ENCODE measurements at regions not wholly inside any gene's neighbourhood (a gene's known extent, or its start where the extent isn't known, plus 50 kb on each side); places are given as distances from the start of the nearest gene placed in this dataset.

DNA sequence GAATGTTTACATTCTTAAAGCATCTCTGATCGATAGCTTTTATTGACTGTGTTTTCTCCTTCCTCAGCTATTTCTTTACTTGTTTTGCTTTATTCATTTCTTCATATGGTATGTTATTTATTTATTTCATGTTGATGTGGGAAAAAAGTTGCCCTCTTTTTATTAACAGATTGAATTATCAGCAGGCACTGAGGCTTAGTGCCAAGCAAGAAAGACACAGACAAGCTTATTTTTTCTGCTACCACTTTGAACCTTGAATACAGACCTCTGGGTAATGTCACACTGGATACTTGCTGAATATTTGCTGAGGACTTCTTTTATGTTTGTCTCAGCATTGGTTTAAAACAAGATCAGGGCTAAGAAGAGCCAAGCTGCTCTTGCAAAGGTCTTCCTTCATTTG is 162.0 kb upstream of the CNTN6 start:
- ATAC-seq = no peak
- no peaks in the 10 kb centered on the region for H3K27me3 ChIP-seq
- H3K4me3 ChIP-seq = no peak overlapping the region
- no peak for DNase-seq
- H3K27ac ChIP-seq = no peak overlapping the region
- no peaks in the 10 kb centered on the region for H3K9me3 ChIP-seq
- WGBS (ENCODE audit: insufficient coverage, low coverage, low lambda C conversion rate, missing lambda C conversion rate) = 55% methylated on average over 1 of the region's 1 CpG
- TF ChIP-seq, protein P1, sequence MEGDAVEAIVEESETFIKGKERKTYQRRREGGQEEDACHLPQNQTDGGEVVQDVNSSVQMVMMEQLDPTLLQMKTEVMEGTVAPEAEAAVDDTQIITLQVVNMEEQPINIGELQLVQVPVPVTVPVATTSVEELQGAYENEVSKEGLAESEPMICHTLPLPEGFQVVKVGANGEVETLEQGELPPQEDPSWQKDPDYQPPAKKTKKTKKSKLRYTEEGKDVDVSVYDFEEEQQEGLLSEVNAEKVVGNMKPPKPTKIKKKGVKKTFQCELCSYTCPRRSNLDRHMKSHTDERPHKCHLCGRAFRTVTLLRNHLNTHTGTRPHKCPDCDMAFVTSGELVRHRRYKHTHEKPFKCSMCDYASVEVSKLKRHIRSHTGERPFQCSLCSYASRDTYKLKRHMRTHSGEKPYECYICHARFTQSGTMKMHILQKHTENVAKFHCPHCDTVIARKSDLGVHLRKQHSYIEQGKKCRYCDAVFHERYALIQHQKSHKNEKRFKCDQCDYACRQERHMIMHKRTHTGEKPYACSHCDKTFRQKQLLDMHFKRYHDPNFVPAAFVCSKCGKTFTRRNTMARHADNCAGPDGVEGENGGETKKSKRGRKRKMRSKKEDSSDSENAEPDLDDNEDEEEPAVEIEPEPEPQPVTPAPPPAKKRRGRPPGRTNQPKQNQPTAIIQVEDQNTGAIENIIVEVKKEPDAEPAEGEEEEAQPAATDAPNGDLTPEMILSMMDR (IDR thresholded peaks at IDR 0.05) = no peak
- TF ChIP-seq POLR2A (IDR thresholded peaks at IDR 0.05) = no peak
- no peaks in the 10 kb centered on the region for H3K4me1 ChIP-seq
- intact Hi-C loops (cut with DNase I) = no loop called here
- no peaks in the 10 kb centered on the region for H3K36me3 ChIP-seq

DNA sequence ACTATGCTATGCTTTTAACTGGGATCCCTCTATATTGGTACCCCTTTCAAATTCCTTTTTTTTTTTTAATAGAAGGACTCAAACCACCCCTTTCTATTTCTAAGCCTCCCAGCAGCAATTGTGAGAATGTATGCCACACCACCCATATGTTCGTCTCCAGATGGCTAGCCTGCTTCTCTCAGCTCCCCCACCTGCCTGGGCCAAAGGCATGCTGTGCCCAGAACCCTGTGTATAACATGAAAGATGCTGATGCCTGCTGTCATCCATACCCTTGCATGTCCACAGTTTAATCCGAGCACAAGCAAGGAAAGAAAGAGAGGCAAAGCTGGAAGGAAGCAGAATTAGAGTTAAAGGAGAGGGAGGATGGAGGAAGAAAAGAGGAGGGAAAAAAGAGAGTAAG is 159.5 kb upstream of the CNTN6 start:
- Histone ChIP-seq H3K36me3 (no peaks in the 10 kb centered on the region), H3K9me3 (no peaks in the 10 kb centered on the region), H3K4me3 (no peak overlapping the region), H3K4me1 (no peaks in the 10 kb centered on the region), H3K27ac (no peak overlapping the region), H3K27me3 (no peaks in the 10 kb centered on the region)
- intact Hi-C loops (cut with DNase I) = no loop called here
- no peak for TF ChIP-seq POLR2A (IDR thresholded peaks at IDR 0.05)
- TF ChIP-seq, protein P1 (IDR thresholded peaks at IDR 0.05) = no peak
- ATAC-seq (no peak), DNase-seq (no peak)
- WGBS (ENCODE audit: insufficient coverage, low coverage, low lambda C conversion rate, missing lambda C conversion rate) = 33% methylated on average over 2 of the region's 2 CpGs

DNA sequence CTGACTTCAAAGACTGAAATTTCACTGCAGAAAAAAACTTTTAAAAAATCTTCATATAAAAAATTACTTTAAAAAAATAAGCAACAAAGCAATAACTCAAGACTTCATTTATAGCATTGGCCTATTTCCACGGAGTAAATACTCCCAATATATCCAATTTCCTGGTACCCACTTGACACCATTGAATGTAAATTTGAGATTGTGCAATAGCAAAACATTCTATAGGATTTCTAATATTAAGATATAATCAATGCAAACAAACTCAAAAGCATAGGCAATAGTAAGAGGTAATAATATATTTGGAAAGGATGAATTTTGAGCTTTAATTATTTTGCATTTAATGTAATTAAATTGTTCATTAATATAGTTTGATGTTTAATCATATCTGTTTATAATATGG is 148.0 kb upstream of the CNTN6 start:
- ATAC-seq (no peak), DNase-seq (no peak)
- no peaks in the 10 kb centered on the region for H3K4me1 ChIP-seq
- intact Hi-C loops (cut with DNase I) = no loop called here
- H3K27me3 ChIP-seq = no peaks in the 10 kb centered on the region
- no peaks in the 10 kb centered on the region for H3K36me3 ChIP-seq
- no peaks in the 10 kb centered on the region for H3K9me3 ChIP-seq
- no peak for TF ChIP-seq POLR2A (IDR thresholded peaks at IDR 0.05)
- TF ChIP-seq, protein P1 (IDR thresholded peaks at IDR 0.05) = no peak
- WGBS (ENCODE audit: insufficient coverage, low coverage, low lambda C conversion rate, missing lambda C conversion rate) = 24% methylated on average over 1 of the region's 1 CpG
- H3K27ac ChIP-seq = no peak overlapping the region
- no peak overlapping the region for H3K4me3 ChIP-seq

DNA sequence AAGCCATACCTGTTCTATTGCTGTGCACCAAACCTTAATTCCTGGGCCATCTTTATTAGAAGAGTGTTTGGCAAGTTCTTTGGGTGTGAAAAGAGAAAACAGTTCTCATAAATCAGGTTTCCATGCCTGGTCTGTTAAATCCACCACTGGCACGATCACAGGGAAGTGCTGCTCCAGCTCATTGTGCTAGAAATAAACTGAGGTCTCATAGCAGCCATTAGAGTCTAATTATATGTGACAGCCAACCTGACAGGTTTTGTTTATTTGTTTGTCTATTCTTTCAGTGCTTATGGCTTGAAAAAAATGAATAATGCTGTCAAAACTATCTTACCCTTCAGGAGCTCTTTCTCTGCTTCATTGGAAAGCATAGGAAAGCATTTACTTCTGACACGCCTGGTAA is 147.1 kb upstream of the CNTN6 start:
- Histone ChIP-seq H3K27me3 (no peaks in the 10 kb centered on the region), H3K4me3 (no peak overlapping the region), H3K27ac (no peak overlapping the region), H3K4me1 (no peaks in the 10 kb centered on the region), H3K36me3 (no peaks in the 10 kb centered on the region), H3K9me3 (no peaks in the 10 kb centered on the region)
- DNase-seq (no peak), ATAC-seq (no peak)
- WGBS (ENCODE audit: insufficient coverage, low coverage, low lambda C conversion rate, missing lambda C conversion rate) = 38% methylated on average over 2 of the region's 2 CpGs
- intact Hi-C loops (cut with DNase I) = no loop called here
- TF ChIP-seq, protein P1 (IDR thresholded peaks at IDR 0.05) = no peak
- TF ChIP-seq POLR2A (IDR thresholded peaks at IDR 0.05) = no peak

DNA sequence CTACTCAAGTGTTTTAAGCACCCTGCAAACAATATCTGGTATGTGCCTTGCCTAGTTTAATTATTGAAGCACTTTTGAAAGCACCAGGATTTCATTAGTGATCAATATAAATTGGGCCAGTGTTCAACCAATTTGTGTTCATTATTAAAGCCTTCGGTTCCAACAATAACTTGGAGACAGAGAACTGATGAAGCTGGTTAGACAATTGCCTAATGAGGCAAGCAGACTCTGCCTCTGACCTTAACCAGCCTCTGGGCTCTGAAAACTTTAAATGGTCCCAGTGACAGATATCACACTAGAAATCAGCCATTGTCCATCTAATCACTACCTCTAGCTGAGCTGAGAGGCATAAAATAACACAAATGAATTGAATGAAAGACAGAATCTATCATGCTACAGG is 139.9 kb upstream of the CNTN6 start:
- 67% methylated on average over 1 of the region's 1 CpG for WGBS (ENCODE audit: insufficient coverage, low coverage, low lambda C conversion rate, missing lambda C conversion rate)
- no peak for TF ChIP-seq POLR2A (IDR thresholded peaks at IDR 0.05)
- TF ChIP-seq, protein P1 (IDR thresholded peaks at IDR 0.05) = no peak

More for the DNA sequence above, 139.9 kb upstream of the CNTN6 start:
- intact Hi-C loops (cut with DNase I) = no loop called here
- H3K27ac ChIP-seq = no peak overlapping the region
- no peaks in the 10 kb centered on the region for H3K36me3 ChIP-seq
- H3K27me3 ChIP-seq = no peaks in the 10 kb centered on the region
- H3K9me3 ChIP-seq = no peaks in the 10 kb centered on the region
- H3K4me1 ChIP-seq = no peaks in the 10 kb centered on the region
- ATAC-seq = no peak
- no peak overlapping the region for H3K4me3 ChIP-seq
- no peak for DNase-seq

Measured in right lobe of liver (tissue), 6 donors.